GM19452 (cell line): ENCODE measurements at regions not wholly inside any gene's neighbourhood (a gene's known extent, or its start where the extent isn't known, plus 50 kb on each side); places are given as distances from the start of the nearest gene placed in this dataset.
"Not testable (repeated sequence)": the region's sequence is repeated elsewhere in the genome, so short reads cannot be mapped to it uniquely, and the experiment has no call there.

Source experiments
- ATAC-seq: cut with Tn5 transposase; IDR thresholded peaks from one replicate; pipeline ENCODE4 v1.9.1; 2021; ENCODE audit not compliant: unreplicated experiment

- no peak for ATAC-seq
These were observed 1072.7 kb downstream of the EPHA3 start for GRCh38 chr3:90180096-90180495.

GRCh38 chr3:90180543-90180942, 1073.1 kb downstream of the EPHA3 start:
- no peak for ATAC-seq

- peak; percentile 75 for ATAC-seq
These were observed 1075.0 kb downstream of the EPHA3 start for GRCh38 chr3:90182291-90182976.

- no peak for ATAC-seq
These were observed 1077.4 kb downstream of the EPHA3 start for GRCh38 chr3:90184861-90185260.

- ATAC-seq: not testable (repeated sequence)
These were observed 1090.0 kb downstream of the EPHA3 start for GRCh38 chr3:90197383-90197782.

GRCh38 chr3:90202931-90203330, 1095.5 kb downstream of the EPHA3 start:
- not testable (repeated sequence) for ATAC-seq

- ATAC-seq: not testable (repeated sequence)
These were observed 1099.1 kb downstream of the EPHA3 start for GRCh38 chr3:90206482-90206881.

- ATAC-seq: not testable (repeated sequence)
These were observed 1100.1 kb downstream of the EPHA3 start for GRCh38 chr3:90207353-90208097.

GRCh38 chr3:90221900-90222299, 1114.5 kb downstream of the EPHA3 start:
- no peak for ATAC-seq

GRCh38 chr3:90241481-90241880, 1134.1 kb downstream of the EPHA3 start:
- no peak for ATAC-seq

GRCh38 chr3:90253131-90253530, 1145.7 kb downstream of the EPHA3 start:
- ATAC-seq: no peak

GRCh38 chr3:90261481-90262433, 1154.3 kb downstream of the EPHA3 start:
- ATAC-seq: no peak
